ENCODE measurements at regions not wholly inside any gene's neighbourhood (a gene's known extent, or its start where the extent isn't known, plus 50 kb on each side); places are given as distances from the start of the nearest gene placed in this dataset.

DNA sequence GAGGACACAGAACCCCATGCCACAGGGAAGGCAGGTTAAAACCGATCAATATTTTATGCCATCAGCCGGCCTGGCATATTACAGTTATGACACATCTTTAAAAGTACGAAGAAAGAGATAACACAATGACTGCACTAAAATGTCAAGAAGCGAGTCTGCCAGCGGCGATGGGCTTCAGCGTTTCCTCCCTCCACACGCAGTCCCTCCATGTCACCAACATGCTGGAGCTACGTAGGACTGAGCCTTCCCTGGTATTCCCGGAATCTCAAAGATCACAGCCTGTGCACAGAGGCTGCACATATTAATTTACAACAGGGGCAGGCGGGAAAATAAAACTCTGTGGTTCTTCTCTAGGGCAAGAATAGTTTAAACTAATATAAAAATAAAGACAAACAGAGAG, 257.7 kb downstream of the IRX1 start:
- TF ChIP-seq, protein P1, sequence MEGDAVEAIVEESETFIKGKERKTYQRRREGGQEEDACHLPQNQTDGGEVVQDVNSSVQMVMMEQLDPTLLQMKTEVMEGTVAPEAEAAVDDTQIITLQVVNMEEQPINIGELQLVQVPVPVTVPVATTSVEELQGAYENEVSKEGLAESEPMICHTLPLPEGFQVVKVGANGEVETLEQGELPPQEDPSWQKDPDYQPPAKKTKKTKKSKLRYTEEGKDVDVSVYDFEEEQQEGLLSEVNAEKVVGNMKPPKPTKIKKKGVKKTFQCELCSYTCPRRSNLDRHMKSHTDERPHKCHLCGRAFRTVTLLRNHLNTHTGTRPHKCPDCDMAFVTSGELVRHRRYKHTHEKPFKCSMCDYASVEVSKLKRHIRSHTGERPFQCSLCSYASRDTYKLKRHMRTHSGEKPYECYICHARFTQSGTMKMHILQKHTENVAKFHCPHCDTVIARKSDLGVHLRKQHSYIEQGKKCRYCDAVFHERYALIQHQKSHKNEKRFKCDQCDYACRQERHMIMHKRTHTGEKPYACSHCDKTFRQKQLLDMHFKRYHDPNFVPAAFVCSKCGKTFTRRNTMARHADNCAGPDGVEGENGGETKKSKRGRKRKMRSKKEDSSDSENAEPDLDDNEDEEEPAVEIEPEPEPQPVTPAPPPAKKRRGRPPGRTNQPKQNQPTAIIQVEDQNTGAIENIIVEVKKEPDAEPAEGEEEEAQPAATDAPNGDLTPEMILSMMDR (IDR thresholded peaks at IDR 0.05; ENCODE audit: insufficient read depth, low read length) = no peak
- TF ChIP-seq SPI1 (IDR thresholded peaks at IDR 0.05; ENCODE audit: borderline replicate concordance, low read depth) (no peak), POLR2AphosphoS5 (IDR thresholded peaks at IDR 0.05; ENCODE audit: low read depth) (no peak)
- no peak for DNase-seq (ENCODE audit: low read depth in 1 of 2, low spot score in 1 of 2)
- no peaks in the 10 kb centered on the region for H3K27me3 ChIP-seq (ENCODE audit: insufficient read depth, poor library complexity, severe bottlenecking)
- no peak overlapping the region for H3K27ac ChIP-seq (replicated peaks)
- H3K4me3 ChIP-seq (replicated peaks; ENCODE audit: insufficient read depth, low read length) = no peak overlapping the region

DNA sequence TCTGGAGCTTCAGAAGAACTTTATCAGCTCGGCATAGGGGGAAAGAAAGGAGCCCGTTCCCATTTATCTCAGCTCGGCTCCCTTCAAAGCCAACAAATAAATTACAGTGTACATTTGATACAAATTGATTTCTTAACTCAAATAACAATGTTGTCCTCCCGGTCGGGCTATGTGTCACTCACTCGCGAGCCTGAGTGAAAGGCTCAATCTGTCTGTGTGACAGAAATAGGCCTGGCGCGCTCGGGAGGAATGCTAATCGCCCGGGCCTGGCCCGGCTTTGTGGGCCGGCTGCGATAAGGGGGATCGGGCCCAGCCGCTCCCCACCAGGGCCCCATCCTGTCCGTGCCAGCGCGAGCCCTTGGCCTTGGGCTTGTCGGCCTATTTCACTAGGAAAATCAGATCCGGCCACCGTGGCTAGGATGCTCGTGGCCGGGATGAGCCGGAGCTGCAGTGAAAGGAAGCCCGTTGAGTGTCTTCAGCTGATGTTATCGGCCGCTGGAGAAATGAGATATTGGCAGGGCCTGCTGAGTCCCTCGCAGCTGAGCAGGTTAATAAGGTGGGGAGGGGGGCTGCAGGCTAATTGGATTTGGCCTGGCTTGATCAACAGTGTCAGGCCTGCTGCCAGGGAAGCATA, 258.7 kb downstream of the IRX1 start:
- no peaks in the 10 kb centered on the region for H3K27me3 ChIP-seq (ENCODE audit: insufficient read depth, poor library complexity, severe bottlenecking)
- no peak overlapping the region for H3K27ac ChIP-seq (replicated peaks)
- TF ChIP-seq, protein P1 (IDR thresholded peaks at IDR 0.05; ENCODE audit: insufficient read depth, low read length) = no peak
- no peak for TF ChIP-seq SPI1 (IDR thresholded peaks at IDR 0.05; ENCODE audit: borderline replicate concordance, low read depth)
- no peak for TF ChIP-seq GABPA (IDR thresholded peaks at IDR 0.05; ENCODE audit: low read depth)
- TF ChIP-seq, protein P2, sequence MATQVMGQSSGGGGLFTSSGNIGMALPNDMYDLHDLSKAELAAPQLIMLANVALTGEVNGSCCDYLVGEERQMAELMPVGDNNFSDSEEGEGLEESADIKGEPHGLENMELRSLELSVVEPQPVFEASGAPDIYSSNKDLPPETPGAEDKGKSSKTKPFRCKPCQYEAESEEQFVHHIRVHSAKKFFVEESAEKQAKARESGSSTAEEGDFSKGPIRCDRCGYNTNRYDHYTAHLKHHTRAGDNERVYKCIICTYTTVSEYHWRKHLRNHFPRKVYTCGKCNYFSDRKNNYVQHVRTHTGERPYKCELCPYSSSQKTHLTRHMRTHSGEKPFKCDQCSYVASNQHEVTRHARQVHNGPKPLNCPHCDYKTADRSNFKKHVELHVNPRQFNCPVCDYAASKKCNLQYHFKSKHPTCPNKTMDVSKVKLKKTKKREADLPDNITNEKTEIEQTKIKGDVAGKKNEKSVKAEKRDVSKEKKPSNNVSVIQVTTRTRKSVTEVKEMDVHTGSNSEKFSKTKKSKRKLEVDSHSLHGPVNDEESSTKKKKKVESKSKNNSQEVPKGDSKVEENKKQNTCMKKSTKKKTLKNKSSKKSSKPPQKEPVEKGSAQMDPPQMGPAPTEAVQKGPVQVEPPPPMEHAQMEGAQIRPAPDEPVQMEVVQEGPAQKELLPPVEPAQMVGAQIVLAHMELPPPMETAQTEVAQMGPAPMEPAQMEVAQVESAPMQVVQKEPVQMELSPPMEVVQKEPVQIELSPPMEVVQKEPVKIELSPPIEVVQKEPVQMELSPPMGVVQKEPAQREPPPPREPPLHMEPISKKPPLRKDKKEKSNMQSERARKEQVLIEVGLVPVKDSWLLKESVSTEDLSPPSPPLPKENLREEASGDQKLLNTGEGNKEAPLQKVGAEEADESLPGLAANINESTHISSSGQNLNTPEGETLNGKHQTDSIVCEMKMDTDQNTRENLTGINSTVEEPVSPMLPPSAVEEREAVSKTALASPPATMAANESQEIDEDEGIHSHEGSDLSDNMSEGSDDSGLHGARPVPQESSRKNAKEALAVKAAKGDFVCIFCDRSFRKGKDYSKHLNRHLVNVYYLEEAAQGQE (IDR thresholded peaks at IDR 0.05; ENCODE audit: insufficient replicate concordance, low read depth) = no peak
- TF ChIP-seq POLR2AphosphoS5 (IDR thresholded peaks at IDR 0.05; ENCODE audit: low read depth) = no peak
- DNase-seq (ENCODE audit: low read depth in 1 of 2, low spot score in 1 of 2) = no peak
- H3K4me3 ChIP-seq (replicated peaks; ENCODE audit: insufficient read depth, low read length) = no peak overlapping the region

DNA sequence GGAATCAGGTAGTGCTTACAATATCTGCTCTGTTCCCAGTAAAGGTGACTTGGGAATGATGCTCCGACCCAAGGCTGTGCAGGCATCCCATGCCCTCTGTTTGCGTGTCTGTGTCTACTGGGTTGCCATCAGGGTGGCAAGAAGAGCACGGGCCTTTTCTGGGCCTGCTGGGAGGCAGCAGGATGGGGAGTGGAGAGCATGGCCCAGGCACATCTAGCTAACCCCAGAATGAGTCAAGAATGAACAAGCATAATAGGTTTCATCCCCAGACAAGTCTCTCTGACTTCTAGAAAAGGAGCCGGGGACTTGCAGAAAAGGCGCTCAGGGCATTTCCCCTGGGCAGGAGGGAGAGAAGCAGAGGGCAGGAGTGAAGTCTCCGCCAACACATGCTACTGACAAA, 260.4 kb downstream of the IRX1 start:
- TF ChIP-seq POLR2AphosphoS5 (IDR thresholded peaks at IDR 0.05; ENCODE audit: low read depth) (no peak), SPI1 (IDR thresholded peaks at IDR 0.05; ENCODE audit: borderline replicate concordance, low read depth) (no peak), GABPA (IDR thresholded peaks at IDR 0.05; ENCODE audit: low read depth) (no peak)
- TF ChIP-seq, protein P1 (IDR thresholded peaks at IDR 0.05; ENCODE audit: insufficient read depth, low read length) = no peak
- TF ChIP-seq, protein P2 (IDR thresholded peaks at IDR 0.05; ENCODE audit: insufficient replicate concordance, low read depth) = no peak
- DNase-seq (ENCODE audit: low read depth in 1 of 2, low spot score in 1 of 2) = no peak
- H3K27me3 ChIP-seq (ENCODE audit: insufficient read depth, poor library complexity, severe bottlenecking) = no peaks in the 10 kb centered on the region
- no peak overlapping the region for H3K27ac ChIP-seq (replicated peaks)
- no peak overlapping the region for H3K4me3 ChIP-seq (replicated peaks; ENCODE audit: insufficient read depth, low read length)

DNA sequence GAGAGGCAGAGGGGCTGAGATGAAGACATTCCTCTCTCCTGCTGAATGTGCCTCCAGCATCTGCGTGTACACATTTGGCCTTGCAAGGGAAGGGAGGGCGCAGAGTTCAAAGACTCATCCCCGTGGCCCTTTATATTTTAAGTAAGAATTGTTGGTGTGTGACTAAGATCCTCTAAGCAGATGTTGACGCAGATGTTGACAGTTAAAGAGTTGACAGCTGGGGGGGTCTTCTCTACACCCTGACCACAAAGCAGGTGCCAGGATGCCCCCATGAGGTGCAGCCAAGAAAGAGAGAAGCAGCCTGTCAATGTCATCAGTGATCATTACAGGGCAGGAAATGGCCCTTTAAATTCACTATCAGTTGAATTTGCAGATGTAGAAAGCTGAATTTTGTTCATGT, 262.9 kb downstream of the IRX1 start:
- H3K27me3 ChIP-seq (ENCODE audit: insufficient read depth, poor library complexity, severe bottlenecking) = no peaks in the 10 kb centered on the region
- no peak for DNase-seq (ENCODE audit: low read depth in 1 of 2, low spot score in 1 of 2)
- TF ChIP-seq SPI1 (IDR thresholded peaks at IDR 0.05; ENCODE audit: borderline replicate concordance, low read depth) (no peak), POLR2AphosphoS5 (IDR thresholded peaks at IDR 0.05; ENCODE audit: low read depth) (no peak), GABPA (IDR thresholded peaks at IDR 0.05; ENCODE audit: low read depth) (no peak)
- TF ChIP-seq, protein P1 (IDR thresholded peaks at IDR 0.05; ENCODE audit: insufficient read depth, low read length) = no peak
- TF ChIP-seq, protein P2 (IDR thresholded peaks at IDR 0.05; ENCODE audit: insufficient replicate concordance, low read depth) = no peak
- H3K27ac ChIP-seq (replicated peaks) = no peak overlapping the region
- H3K4me3 ChIP-seq (replicated peaks; ENCODE audit: insufficient read depth, low read length) = no peak overlapping the region
